HUES48 (cell line): ENCODE measurements at regions not wholly inside any gene's neighbourhood (a gene's known extent, or its start where the extent isn't known, plus 50 kb on each side); places are given as distances from the start of the nearest gene placed in this dataset.
"Not testable (repeated sequence)": the region's sequence is repeated elsewhere in the genome, so short reads cannot be mapped to it uniquely, and the experiment has no call there.

ENCODE experiments used
- H3K27ac ChIP-seq: one replicate; pipeline ENCODE4 v1.7.0; 2013; ENCODE audit warnings: low read depth, low read length, inconsistent platforms
- H3K27me3 ChIP-seq: 2 replicates; pipeline ENCODE4 v1.6.1; 2013; ENCODE audit warnings: mild to moderate bottlenecking, low read length; ENCODE audit not compliant: control insufficient read depth, insufficient read depth
- H3K36me3 ChIP-seq: 2 replicates; pipeline ENCODE4 v1.6.1; 2013; ENCODE audit warnings: low read length; ENCODE audit not compliant: control insufficient read depth, insufficient read depth
- H3K4me1 ChIP-seq: 2 replicates; pipeline ENCODE4 v1.6.1; 2013; ENCODE audit warnings: mild to moderate bottlenecking, low read length; ENCODE audit not compliant: control insufficient read depth, insufficient read depth
- H3K4me3 ChIP-seq: 2 replicates; pipeline ENCODE4 v1.5.1; 2013; ENCODE audit warnings: mild to moderate bottlenecking, low read depth, low read length
- H3K9ac ChIP-seq: 2 replicates; pipeline ENCODE4 v1.6.1; 2013; ENCODE audit warnings: mild to moderate bottlenecking, low read depth, low read length, moderate library complexity
- H3K9me3 ChIP-seq: 2 replicates; pipeline ENCODE4 v1.6.1; 2013; ENCODE audit warnings: low read length; ENCODE audit not compliant: control insufficient read depth, insufficient read depth

DNA sequence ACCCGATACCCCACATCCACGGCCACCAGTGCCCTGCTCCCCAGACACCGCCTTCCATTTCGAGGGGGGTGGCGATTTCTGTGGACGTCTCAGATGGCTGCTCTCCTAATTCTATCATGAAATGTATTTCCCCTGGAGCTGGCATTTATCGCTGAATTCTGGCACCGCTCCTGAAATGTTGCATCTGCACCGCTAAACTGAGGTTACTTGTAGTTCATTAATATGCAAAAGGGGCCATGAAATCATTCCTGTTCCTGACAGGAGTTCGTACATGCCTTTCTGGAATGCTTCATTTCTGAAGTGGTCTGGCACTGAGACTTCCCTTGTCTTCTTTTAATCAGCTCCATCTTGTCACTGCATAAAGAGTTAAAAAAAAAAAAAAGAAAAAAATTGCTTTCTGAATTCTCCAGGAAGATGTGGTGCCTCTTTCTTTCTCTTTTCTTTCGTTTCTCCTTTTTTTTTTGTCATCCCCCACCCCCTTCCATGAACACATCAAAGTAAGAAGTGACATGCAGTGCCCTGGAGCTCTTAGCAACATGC lies 97.7 kb upstream of the SMARCA2 start:
- no peaks in the 10 kb centered on the region for H3K36me3 ChIP-seq
- H3K4me1 ChIP-seq, result peaks cover 21% of the 10 kb centered on the region
- H3K27ac ChIP-seq, result no peak overlapping the region
- H3K9me3 ChIP-seq, result no peaks in the 10 kb centered on the region
- H3K27me3 ChIP-seq, result no peaks in the 10 kb centered on the region
- no peak overlapping the region for H3K4me3 ChIP-seq
- no peak overlapping the region for H3K9ac ChIP-seq

DNA sequence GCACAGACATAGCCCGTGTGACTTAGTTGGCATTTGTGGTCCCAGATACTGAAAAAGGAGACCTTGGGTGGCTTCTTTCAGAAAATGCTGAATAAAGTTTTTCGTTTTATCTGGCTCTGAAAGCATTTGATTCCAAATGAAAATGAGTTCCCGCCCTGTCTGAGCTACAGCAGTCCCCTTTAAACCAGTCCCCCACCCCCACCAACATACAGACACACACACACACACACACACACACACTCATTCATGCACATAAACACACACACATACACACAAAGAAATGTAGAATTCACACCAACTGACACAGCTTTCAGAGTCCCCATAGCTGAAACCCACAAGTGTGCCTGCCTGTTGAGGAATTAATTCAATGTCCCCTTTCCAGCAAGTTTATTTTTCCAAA lies 97.0 kb upstream of the SMARCA2 start:
- Histone ChIP-seq H3K4me1 (peaks cover 21% of the 10 kb centered on the region), H3K27me3 (no peaks in the 10 kb centered on the region), H3K9ac (no peak overlapping the region), H3K9me3 (no peaks in the 10 kb centered on the region), H3K36me3 (no peaks in the 10 kb centered on the region), H3K4me3 (no peak overlapping the region), H3K27ac (no peak overlapping the region)

DNA sequence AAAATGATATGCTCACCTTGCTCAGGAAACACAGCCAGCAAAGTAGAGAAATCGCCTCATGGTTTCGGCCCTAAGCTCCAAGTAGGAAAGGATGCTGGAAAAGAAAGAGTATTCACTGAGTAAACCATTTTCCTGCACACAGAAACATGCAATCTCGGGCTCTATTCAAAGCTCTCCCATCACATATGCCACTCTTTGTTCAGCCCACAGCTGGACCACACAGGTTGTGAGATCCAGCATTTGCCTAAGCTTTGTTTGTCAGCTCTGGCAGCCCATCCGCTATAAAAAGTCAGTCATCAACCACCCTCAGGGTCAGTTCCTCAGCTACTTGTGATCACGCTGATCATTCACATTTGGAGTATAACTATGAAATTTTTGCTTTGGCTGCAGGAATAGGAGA lies 96.5 kb upstream of the SMARCA2 start:
- peaks cover 21% of the 10 kb centered on the region for H3K4me1 ChIP-seq
- H3K27me3 ChIP-seq, result no peaks in the 10 kb centered on the region
- H3K27ac ChIP-seq, result no peak overlapping the region
- no peaks in the 10 kb centered on the region for H3K36me3 ChIP-seq
- no peaks in the 10 kb centered on the region for H3K9me3 ChIP-seq
- H3K9ac ChIP-seq, result no peak overlapping the region
- H3K4me3 ChIP-seq, result no peak overlapping the region

DNA sequence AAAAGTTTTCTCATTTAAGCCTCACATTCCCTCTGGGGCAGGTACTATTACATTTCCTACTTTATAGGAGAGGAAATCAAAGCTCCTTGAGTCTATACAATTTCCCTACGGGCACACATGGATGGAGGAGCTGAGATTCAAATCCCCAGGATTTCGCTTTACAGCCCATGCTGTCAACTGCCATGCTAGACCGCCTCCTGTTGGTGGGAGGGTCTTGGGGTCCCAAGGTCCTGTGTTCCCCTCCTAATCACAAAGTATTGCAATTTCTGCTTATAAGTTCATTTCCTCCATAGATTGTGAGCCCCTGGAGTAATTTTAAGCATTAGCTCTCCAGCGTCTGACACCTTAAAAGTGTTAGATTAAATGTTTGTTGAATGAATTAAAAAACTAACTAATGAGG lies 95.9 kb upstream of the SMARCA2 start:
- no peaks in the 10 kb centered on the region for H3K27me3 ChIP-seq
- H3K4me3 ChIP-seq, result no peak overlapping the region
- no peaks in the 10 kb centered on the region for H3K36me3 ChIP-seq
- no peaks in the 10 kb centered on the region for H3K9me3 ChIP-seq
- peaks cover 21% of the 10 kb centered on the region for H3K4me1 ChIP-seq
- H3K9ac ChIP-seq, result no peak overlapping the region
- H3K27ac ChIP-seq, result no peak overlapping the region

- no peak overlapping the region for H3K27ac ChIP-seq
- no peaks in the 10 kb centered on the region for H3K27me3 ChIP-seq
- no peaks in the 10 kb centered on the region for H3K9me3 ChIP-seq
- no peak overlapping the region for H3K4me3 ChIP-seq
- no peaks in the 10 kb centered on the region for H3K36me3 ChIP-seq
- peaks cover 21% of the 10 kb centered on the region for H3K4me1 ChIP-seq
- no peak overlapping the region for H3K9ac ChIP-seq
Measured at GRCh38 chr9:1920386-1920785, 94.8 kb upstream of the SMARCA2 start.

DNA sequence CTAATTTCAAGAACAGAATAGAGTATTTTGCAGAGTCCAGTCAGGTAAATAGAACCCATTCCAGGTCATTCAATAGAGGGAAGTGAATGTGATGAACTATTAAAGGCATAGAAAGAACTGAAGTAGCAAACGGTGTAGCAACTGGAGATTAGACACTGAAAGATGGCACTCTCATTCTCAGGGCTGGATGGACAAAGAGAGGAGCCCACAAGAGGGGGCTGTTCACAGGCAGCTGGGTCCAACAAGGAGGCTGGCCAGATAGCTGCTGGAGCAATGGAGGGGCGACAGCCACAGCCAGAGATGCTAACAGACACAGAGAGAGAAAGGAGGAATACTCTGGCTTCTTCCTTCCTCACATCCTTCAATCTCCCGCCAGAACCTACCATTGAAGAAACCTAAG lies 93.1 kb upstream of the SMARCA2 start:
- Histone ChIP-seq H3K4me1 (peaks cover 21% of the 10 kb centered on the region), H3K27ac (no peak overlapping the region), H3K9me3 (no peaks in the 10 kb centered on the region), H3K27me3 (no peaks in the 10 kb centered on the region), H3K4me3 (no peak overlapping the region), H3K9ac (no peak overlapping the region), H3K36me3 (no peaks in the 10 kb centered on the region)

GRCh38 chr9:1927546-1927945 lies 87.6 kb upstream of the SMARCA2 start:
- no peak overlapping the region for H3K9ac ChIP-seq

DNA sequence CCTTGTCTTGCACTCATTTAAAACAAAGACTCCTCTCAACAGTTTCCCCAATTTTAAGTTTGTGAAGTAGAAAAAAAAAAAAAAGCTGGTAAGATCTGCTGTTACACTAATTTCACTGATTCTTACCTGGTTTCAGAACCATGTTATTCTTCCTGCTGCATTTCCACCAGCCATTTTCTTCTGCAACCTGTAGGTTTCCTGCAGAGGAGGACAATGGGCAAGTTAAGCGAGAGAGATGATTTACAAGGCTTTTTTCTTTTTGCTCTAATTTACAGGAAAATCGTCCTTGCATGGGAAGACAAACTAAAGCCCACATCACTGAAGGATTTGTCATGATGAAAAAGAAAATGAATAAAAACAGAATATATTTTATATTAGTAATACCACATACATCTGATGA lies 86.0 kb upstream of the SMARCA2 start:
- Histone ChIP-seq H3K9ac (no peak overlapping the region), H3K4me3 (no peak overlapping the region), H3K4me1 (no peaks in the 10 kb centered on the region; the same call in 1 of the 2 replicates), H3K36me3 (no peaks in the 10 kb centered on the region), H3K9me3 (no peaks in the 10 kb centered on the region), H3K27me3 (no peaks in the 10 kb centered on the region), H3K27ac (no peak overlapping the region)

More at GRCh38 chr9:1927546-1927945, 87.6 kb upstream of the SMARCA2 start:
- Histone ChIP-seq H3K9me3 (no peaks in the 10 kb centered on the region), H3K4me1 (no peaks in the 10 kb centered on the region; the same call in 1 of the 2 replicates), H3K27me3 (no peaks in the 10 kb centered on the region), H3K27ac (no peak overlapping the region), H3K4me3 (no peak overlapping the region), H3K36me3 (no peaks in the 10 kb centered on the region)

DNA sequence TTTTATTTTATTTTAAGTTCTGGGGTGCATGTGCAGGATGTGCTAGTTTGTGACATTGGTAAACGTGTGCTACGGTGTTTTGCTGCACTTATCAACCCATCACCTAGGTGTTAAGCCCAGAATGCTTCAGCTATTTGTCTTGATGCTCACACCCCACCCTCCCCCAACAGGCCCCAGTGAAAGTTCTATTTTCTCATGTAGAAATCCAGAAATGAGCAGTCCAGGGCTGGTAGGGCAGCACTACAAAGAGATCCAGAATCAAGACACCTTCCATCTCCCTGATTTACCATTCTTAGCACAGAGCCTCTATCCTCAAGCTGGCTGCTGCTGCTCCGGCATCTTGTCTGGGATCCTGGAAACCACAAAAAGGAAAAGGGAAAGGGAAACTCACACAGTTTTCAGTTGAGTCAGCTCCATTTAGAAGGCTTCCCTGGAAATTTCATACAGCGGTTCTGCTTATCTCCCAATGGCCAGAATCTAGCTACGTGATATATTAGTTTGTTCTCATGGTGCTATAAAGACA lies 85.4 kb upstream of the SMARCA2 start:
- Histone ChIP-seq H3K36me3 (no peaks in the 10 kb centered on the region), H3K9ac (no peak overlapping the region), H3K9me3 (no peaks in the 10 kb centered on the region), H3K27me3 (no peaks in the 10 kb centered on the region), H3K27ac (no peak overlapping the region), H3K4me1 (no peaks in the 10 kb centered on the region; the same call in 1 of the 2 replicates), H3K4me3 (no peak overlapping the region)

GRCh38 chr9:1930245-1930736 lies 84.9 kb upstream of the SMARCA2 start:
- not testable (repeated sequence) for H3K4me3 ChIP-seq, H3K27ac ChIP-seq, H3K9me3 ChIP-seq, H3K9ac ChIP-seq, H3K4me1 ChIP-seq, H3K27me3 ChIP-seq, H3K36me3 ChIP-seq

DNA sequence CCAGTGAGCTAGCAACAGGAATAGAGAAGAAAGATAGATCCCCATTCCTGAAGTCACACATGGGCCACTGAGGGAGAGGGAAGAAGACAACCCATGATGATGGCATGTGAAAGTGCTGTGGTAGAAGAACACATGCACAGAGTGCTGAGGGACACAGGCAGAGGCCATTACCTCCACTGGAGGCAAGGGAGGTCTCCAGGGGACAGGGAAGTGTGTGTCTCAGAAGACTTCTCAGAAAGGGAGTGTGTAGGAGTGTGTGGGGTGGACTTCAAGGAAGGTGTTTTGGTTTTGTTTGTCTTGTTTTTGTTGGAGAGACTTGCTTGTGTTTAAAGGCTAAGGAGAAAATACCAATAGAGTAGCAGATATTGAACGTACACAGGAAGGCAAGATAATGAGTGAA lies 77.0 kb upstream of the SMARCA2 start:
- Histone ChIP-seq H3K27ac (no peak overlapping the region), H3K36me3 (no peaks in the 10 kb centered on the region), H3K27me3 (no peaks in the 10 kb centered on the region), H3K4me1 (no peaks in the 10 kb centered on the region), H3K9ac (no peak overlapping the region), H3K9me3 (no peaks in the 10 kb centered on the region; the same call in 1 of the 2 replicates), H3K4me3 (no peak overlapping the region)
